ENCODE measurements at regions not wholly inside any gene's neighbourhood (a gene's known extent, or its start where the extent isn't known, plus 50 kb on each side); places are given as distances from the start of the nearest gene placed in this dataset.
"Not testable (repeated sequence)": the region's sequence is repeated elsewhere in the genome, so short reads cannot be mapped to it uniquely, and the experiment has no call there.

DNA sequence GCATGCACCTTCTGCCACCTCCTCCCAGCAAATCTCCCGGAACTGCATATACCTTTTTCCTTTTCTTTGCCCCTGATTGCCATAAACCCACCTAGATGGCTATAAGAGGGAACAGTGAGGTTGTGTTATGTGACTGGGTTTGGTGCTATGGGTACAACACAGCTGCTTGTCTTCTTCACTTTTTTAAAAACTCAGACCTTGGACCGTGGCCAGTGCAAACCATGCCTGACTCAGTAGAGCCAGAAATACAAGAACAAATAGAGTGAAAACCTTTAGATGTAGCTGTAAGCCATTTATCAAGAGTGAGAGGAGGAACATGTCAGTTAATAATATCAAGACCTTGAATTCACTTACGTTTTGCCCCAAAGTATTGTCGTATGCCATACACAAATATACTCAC is 267.4 kb upstream of the CHAC2 start:
- Histone ChIP-seq H3K9ac (ENCODE audit: low read depth in 1 of 3, low read length in 3 of 3) (no peak overlapping the region), H3K9me3 (ENCODE audit: control insufficient read depth in 3 of 3, low read length in 3 of 3) (no peaks in the 10 kb centered on the region), H3K36me3 (ENCODE audit: control insufficient read depth in 3 of 3, insufficient read depth in 3 of 3, low read length in 3 of 3) (no peaks in the 10 kb centered on the region), H3K4me3 (ENCODE audit: low read length in 3 of 3) (no peak overlapping the region), H3K4me1 (ENCODE audit: control insufficient read depth in 3 of 3, insufficient read depth in 3 of 3, low read length in 3 of 3) (no peaks in the 10 kb centered on the region), H3K27ac (ENCODE audit: low read depth, low read length) (no peak overlapping the region), H3K27me3 (ENCODE audit: control insufficient read depth in 3 of 3, insufficient read depth in 3 of 3, low read length in 3 of 3) (no peaks in the 10 kb centered on the region)

- no peaks in the 10 kb centered on the region for H3K27me3 ChIP-seq (ENCODE audit: control insufficient read depth in 3 of 3, insufficient read depth in 3 of 3, low read length in 3 of 3)
- no peaks in the 10 kb centered on the region for H3K36me3 ChIP-seq (ENCODE audit: control insufficient read depth in 3 of 3, insufficient read depth in 3 of 3, low read length in 3 of 3)
- no peaks in the 10 kb centered on the region for H3K4me1 ChIP-seq (ENCODE audit: control insufficient read depth in 3 of 3, insufficient read depth in 3 of 3, low read length in 3 of 3)
- no peak overlapping the region for H3K4me3 ChIP-seq (ENCODE audit: low read length in 3 of 3)
- no peaks in the 10 kb centered on the region for H3K9me3 ChIP-seq (ENCODE audit: control insufficient read depth in 3 of 3, low read length in 3 of 3)
- H3K9ac ChIP-seq (ENCODE audit: low read depth in 1 of 3, low read length in 3 of 3) = no peak overlapping the region
- no peak overlapping the region for H3K27ac ChIP-seq (ENCODE audit: low read depth, low read length)
These were observed 269.4 kb upstream of the CHAC2 start for GRCh38 chr2:53498210-53498609.

- Histone ChIP-seq H3K9ac (ENCODE audit: low read depth in 1 of 3, low read length in 3 of 3) (no peak overlapping the region), H3K4me3 (ENCODE audit: low read length in 3 of 3) (no peak overlapping the region), H3K36me3 (ENCODE audit: control insufficient read depth in 3 of 3, insufficient read depth in 3 of 3, low read length in 3 of 3) (no peaks in the 10 kb centered on the region), H3K27me3 (ENCODE audit: control insufficient read depth in 3 of 3, insufficient read depth in 3 of 3, low read length in 3 of 3) (no peaks in the 10 kb centered on the region), H3K27ac (ENCODE audit: low read depth, low read length) (no peak overlapping the region), H3K4me1 (ENCODE audit: control insufficient read depth in 3 of 3, insufficient read depth in 3 of 3, low read length in 3 of 3) (no peaks in the 10 kb centered on the region), H3K9me3 (ENCODE audit: control insufficient read depth in 3 of 3, low read length in 3 of 3) (no peaks in the 10 kb centered on the region)
These were observed 270.6 kb upstream of the CHAC2 start for GRCh38 chr2:53497020-53497419.

DNA sequence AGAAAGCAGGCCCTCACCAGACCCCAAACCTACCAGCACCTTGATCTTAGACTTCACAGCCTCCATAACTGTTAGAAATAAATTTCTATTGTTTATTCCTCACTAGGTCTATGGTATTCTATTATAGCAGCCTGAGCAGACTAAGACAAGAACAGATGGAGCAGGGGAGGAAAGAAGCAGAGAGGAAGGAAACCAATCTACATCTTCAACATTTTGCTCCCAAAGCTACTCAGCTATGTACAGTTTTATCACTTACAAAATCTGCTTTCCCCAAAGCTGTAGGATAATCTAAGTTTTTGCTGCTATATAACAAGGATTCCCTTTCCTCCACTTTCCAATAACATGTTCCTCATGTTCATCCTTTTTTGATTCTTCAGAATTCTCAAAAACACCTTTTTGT is 274.4 kb upstream of the CHAC2 start:
- no peak overlapping the region for H3K27ac ChIP-seq (ENCODE audit: low read depth, low read length)
- H3K4me1 ChIP-seq (ENCODE audit: control insufficient read depth in 3 of 3, insufficient read depth in 3 of 3, low read length in 3 of 3) = no peaks in the 10 kb centered on the region
- no peak overlapping the region for H3K9ac ChIP-seq (ENCODE audit: low read depth in 1 of 3, low read length in 3 of 3)
- no peaks in the 10 kb centered on the region for H3K9me3 ChIP-seq (ENCODE audit: control insufficient read depth in 3 of 3, low read length in 3 of 3)
- H3K4me3 ChIP-seq (ENCODE audit: low read length in 3 of 3) = no peak overlapping the region
- no peaks in the 10 kb centered on the region for H3K36me3 ChIP-seq (ENCODE audit: control insufficient read depth in 3 of 3, insufficient read depth in 3 of 3, low read length in 3 of 3)
- no peaks in the 10 kb centered on the region for H3K27me3 ChIP-seq (ENCODE audit: control insufficient read depth in 3 of 3, insufficient read depth in 3 of 3, low read length in 3 of 3)

DNA sequence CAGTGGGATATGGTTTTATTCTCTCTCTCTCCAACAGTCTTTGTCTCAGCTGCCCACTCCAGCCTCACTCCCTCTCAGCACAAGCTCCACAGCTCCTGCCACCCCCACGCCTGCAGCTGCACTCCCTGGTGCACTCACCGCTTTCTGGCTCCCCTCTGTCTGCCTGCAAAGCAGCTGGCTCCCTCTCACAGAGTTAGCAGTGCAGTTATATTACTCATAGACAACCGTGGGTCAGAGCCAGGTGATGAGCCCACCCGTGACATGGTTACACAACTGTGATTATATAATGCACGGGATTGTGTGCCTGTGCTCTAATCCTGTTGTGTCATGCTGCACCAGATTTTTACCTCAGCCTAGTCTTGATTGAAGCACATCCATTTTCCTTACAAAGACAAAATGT is 276.9 kb upstream of the CHAC2 start:
- Histone ChIP-seq H3K4me3 (ENCODE audit: low read length in 3 of 3) (no peak overlapping the region), H3K27ac (ENCODE audit: low read depth, low read length) (no peak overlapping the region), H3K9me3 (ENCODE audit: control insufficient read depth in 3 of 3, low read length in 3 of 3) (no peaks in the 10 kb centered on the region), H3K4me1 (ENCODE audit: control insufficient read depth in 3 of 3, insufficient read depth in 3 of 3, low read length in 3 of 3) (no peaks in the 10 kb centered on the region), H3K9ac (ENCODE audit: low read depth in 1 of 3, low read length in 3 of 3) (no peak overlapping the region), H3K36me3 (ENCODE audit: control insufficient read depth in 3 of 3, insufficient read depth in 3 of 3, low read length in 3 of 3) (no peaks in the 10 kb centered on the region), H3K27me3 (ENCODE audit: control insufficient read depth in 3 of 3, insufficient read depth in 3 of 3, low read length in 3 of 3) (no peaks in the 10 kb centered on the region)

DNA sequence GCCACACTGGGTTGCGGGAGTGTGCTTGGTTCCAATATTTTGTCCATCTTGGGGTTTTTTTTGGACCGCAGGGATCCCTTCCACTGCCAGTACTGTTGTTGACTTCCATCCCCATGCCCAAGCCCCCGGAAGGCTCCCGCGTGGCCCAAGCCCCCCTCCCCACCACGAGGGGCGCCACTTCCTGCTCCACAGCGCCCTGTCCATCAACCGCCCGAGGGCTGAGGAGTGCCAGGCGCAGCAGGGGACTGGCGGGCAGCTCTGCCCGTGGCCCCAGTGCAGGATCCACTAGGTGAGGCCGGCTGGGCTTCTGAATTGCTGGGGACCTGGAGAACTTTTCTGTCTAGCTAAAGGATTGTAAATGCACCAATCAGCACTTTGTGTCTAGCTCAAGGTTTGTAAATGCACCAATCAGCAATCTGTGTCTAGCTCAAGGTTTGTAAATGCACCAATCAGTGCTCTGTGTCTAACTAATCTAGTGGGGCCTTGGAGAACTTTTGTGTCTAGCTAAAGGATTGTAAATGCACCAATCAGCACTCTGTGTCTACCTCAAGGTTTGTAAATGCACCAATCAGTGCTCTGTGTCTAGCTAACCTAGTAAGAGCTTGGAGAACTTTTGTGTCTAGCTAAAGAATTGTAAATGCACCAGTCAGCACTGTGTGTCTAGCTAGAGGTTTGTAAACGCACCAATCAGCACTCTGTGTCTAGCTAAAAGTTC is 281.3 kb upstream of the CHAC2 start:
- not testable (repeated sequence) for H3K9me3 ChIP-seq (ENCODE audit: control insufficient read depth in 3 of 3, low read length in 3 of 3); H3K36me3 ChIP-seq (ENCODE audit: control insufficient read depth in 3 of 3, insufficient read depth in 3 of 3, low read length in 3 of 3); H3K27ac ChIP-seq (ENCODE audit: low read depth, low read length); H3K4me1 ChIP-seq (ENCODE audit: control insufficient read depth in 3 of 3, insufficient read depth in 3 of 3, low read length in 3 of 3); H3K9ac ChIP-seq (ENCODE audit: low read depth in 1 of 3, low read length in 3 of 3); H3K4me3 ChIP-seq (ENCODE audit: low read length in 3 of 3); H3K27me3 ChIP-seq (ENCODE audit: control insufficient read depth in 3 of 3, insufficient read depth in 3 of 3, low read length in 3 of 3)

- no peak overlapping the region for H3K9ac ChIP-seq (ENCODE audit: low read depth in 1 of 3, low read length in 3 of 3)
- no peaks in the 10 kb centered on the region for H3K9me3 ChIP-seq (ENCODE audit: control insufficient read depth in 3 of 3, low read length in 3 of 3)
- H3K4me3 ChIP-seq (ENCODE audit: low read length in 3 of 3) = no peak overlapping the region
- no peaks in the 10 kb centered on the region for H3K27me3 ChIP-seq (ENCODE audit: control insufficient read depth in 3 of 3, insufficient read depth in 3 of 3, low read length in 3 of 3)
- H3K27ac ChIP-seq (ENCODE audit: low read depth, low read length) = no peak overlapping the region
- no peaks in the 10 kb centered on the region for H3K4me1 ChIP-seq (ENCODE audit: control insufficient read depth in 3 of 3, insufficient read depth in 3 of 3, low read length in 3 of 3)
- no peaks in the 10 kb centered on the region for H3K36me3 ChIP-seq (ENCODE audit: control insufficient read depth in 3 of 3, insufficient read depth in 3 of 3, low read length in 3 of 3)
These were observed 282.4 kb upstream of the CHAC2 start for GRCh38 chr2:53485021-53485728.

GRCh38 chr2:53484531-53484930 is 283.1 kb upstream of the CHAC2 start:
- Histone ChIP-seq H3K9ac (ENCODE audit: low read depth in 1 of 3, low read length in 3 of 3) (no peak overlapping the region), H3K36me3 (ENCODE audit: control insufficient read depth in 3 of 3, insufficient read depth in 3 of 3, low read length in 3 of 3) (no peaks in the 10 kb centered on the region), H3K27ac (ENCODE audit: low read depth, low read length) (no peak overlapping the region), H3K9me3 (ENCODE audit: control insufficient read depth in 3 of 3, low read length in 3 of 3) (no peaks in the 10 kb centered on the region), H3K4me1 (ENCODE audit: control insufficient read depth in 3 of 3, insufficient read depth in 3 of 3, low read length in 3 of 3) (no peaks in the 10 kb centered on the region), H3K4me3 (ENCODE audit: low read length in 3 of 3) (no peak overlapping the region), H3K27me3 (ENCODE audit: control insufficient read depth in 3 of 3, insufficient read depth in 3 of 3, low read length in 3 of 3) (no peaks in the 10 kb centered on the region)

- Histone ChIP-seq H3K36me3 (ENCODE audit: control insufficient read depth in 3 of 3, insufficient read depth in 3 of 3, low read length in 3 of 3) (no peaks in the 10 kb centered on the region), H3K4me3 (ENCODE audit: low read length in 3 of 3) (no peak overlapping the region), H3K27me3 (ENCODE audit: control insufficient read depth in 3 of 3, insufficient read depth in 3 of 3, low read length in 3 of 3) (no peaks in the 10 kb centered on the region), H3K9ac (ENCODE audit: low read depth in 1 of 3, low read length in 3 of 3) (no peak overlapping the region), H3K9me3 (ENCODE audit: control insufficient read depth in 3 of 3, low read length in 3 of 3) (no peaks in the 10 kb centered on the region), H3K27ac (ENCODE audit: low read depth, low read length) (no peak overlapping the region), H3K4me1 (ENCODE audit: control insufficient read depth in 3 of 3, insufficient read depth in 3 of 3, low read length in 3 of 3) (no peaks in the 10 kb centered on the region)
These were observed 290.1 kb upstream of the CHAC2 start for GRCh38 chr2:53477517-53477916.

DNA sequence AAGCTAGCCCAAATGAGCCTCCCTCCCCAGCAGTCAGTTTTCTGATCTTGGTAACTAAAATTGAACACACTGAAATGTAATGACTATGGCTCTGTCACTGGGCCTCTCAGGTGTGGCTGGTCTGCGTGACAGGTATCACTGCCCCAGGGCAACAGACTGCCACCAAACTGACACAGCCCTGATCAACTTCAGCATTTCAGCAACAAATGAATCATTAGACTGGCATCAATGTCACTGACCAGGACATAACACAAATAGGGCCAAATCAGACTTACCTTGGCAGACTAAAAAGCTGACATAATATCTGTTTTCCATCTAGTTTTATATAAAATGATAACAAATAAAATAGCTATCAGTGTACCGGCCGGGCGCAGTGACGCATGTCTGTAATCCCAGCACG is 290.8 kb upstream of the CHAC2 start:
- Histone ChIP-seq H3K4me3 (ENCODE audit: low read length in 3 of 3) (no peak overlapping the region), H3K27ac (ENCODE audit: low read depth, low read length) (no peak overlapping the region), H3K27me3 (ENCODE audit: control insufficient read depth in 3 of 3, insufficient read depth in 3 of 3, low read length in 3 of 3) (no peaks in the 10 kb centered on the region), H3K9ac (ENCODE audit: low read depth in 1 of 3, low read length in 3 of 3) (no peak overlapping the region), H3K9me3 (ENCODE audit: control insufficient read depth in 3 of 3, low read length in 3 of 3) (no peaks in the 10 kb centered on the region), H3K4me1 (ENCODE audit: control insufficient read depth in 3 of 3, insufficient read depth in 3 of 3, low read length in 3 of 3) (no peaks in the 10 kb centered on the region), H3K36me3 (ENCODE audit: control insufficient read depth in 3 of 3, insufficient read depth in 3 of 3, low read length in 3 of 3) (no peaks in the 10 kb centered on the region)
